ENCODE measurements at regions not wholly inside any gene's neighbourhood (a gene's known extent, or its start where the extent isn't known, plus 50 kb on each side); places are given as distances from the start of the nearest gene placed in this dataset.

DNA sequence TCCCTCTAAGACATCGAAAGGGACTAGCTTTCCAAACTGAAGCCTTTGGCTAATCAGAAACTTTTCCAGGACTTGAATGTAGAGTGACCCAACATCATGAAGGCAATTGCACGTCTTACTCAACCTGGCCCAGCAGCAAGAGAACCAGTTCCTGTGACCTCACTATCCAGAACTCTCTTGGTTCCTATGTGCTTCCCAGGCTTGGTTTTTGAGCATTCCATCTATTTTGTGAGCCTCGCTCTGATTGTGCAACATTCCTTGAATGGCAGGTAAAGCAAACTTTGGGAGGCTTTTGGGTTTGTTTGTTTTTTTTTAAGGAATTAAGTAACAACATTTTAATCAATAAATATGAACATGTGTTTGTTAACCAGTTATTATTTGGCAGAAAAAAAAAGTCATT is 183.6 kb upstream of the EGLN3 start:
- TF ChIP-seq, protein P1, sequence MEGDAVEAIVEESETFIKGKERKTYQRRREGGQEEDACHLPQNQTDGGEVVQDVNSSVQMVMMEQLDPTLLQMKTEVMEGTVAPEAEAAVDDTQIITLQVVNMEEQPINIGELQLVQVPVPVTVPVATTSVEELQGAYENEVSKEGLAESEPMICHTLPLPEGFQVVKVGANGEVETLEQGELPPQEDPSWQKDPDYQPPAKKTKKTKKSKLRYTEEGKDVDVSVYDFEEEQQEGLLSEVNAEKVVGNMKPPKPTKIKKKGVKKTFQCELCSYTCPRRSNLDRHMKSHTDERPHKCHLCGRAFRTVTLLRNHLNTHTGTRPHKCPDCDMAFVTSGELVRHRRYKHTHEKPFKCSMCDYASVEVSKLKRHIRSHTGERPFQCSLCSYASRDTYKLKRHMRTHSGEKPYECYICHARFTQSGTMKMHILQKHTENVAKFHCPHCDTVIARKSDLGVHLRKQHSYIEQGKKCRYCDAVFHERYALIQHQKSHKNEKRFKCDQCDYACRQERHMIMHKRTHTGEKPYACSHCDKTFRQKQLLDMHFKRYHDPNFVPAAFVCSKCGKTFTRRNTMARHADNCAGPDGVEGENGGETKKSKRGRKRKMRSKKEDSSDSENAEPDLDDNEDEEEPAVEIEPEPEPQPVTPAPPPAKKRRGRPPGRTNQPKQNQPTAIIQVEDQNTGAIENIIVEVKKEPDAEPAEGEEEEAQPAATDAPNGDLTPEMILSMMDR (IDR thresholded peaks at IDR 0.05; ENCODE audit: borderline replicate concordance, insufficient read depth, low read depth, low read length) = no peak
- H3K4me3 ChIP-seq (ENCODE audit: low read depth, low read length) = no peak overlapping the region

DNA sequence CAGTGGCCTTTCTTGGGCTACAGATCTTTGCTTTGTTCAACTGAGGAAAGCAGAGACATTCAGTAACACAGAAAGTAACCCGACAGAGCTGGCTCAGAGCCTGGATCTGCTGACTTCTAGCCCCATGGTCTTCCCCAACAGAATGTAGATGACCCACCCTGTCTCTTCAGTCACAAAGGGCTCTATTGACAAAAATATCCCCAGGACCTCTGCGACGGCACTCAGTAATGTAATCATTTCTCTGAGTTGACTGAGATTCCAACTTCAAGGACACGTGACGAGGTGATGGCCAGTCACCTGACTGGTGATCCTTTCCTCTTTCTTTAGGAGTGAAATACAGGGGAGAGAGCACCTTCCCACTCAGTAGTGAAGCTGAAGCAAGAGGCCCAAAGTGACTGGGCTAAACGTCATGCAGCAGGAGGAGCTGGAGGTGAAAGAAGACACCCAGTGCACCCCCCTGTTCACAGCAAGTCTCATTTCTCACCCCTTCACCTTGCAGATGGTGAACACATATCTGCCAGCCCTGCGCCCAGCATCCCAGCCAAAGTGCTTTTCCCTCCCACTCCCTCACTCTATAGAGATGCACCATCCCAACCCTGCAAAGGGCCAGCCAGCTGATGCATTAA is 179.2 kb upstream of the EGLN3 start:
- TF ChIP-seq, protein P1 (IDR thresholded peaks at IDR 0.05; ENCODE audit: borderline replicate concordance, insufficient read depth, low read depth, low read length) = no peak
- no peak overlapping the region for H3K4me3 ChIP-seq (ENCODE audit: low read depth, low read length)

DNA sequence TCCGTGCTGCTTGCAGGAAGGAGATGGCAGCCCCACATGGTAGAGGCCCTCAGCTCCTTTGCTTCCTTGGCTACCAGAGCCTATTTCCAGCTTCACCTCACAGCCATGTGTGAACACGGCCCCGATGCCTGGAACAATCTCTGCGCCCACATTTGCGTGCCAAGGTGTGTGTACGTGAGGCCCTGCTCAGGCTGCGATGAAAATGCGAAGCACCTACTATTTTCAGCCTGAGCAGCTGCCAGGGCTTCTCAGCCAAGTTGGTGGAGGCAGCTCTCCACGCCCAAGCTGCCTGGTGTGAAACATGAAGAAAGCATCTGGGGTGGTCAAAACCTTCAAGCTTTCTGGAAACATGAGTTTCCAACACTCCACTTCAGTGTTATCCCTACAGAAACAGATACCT is 177.8 kb upstream of the EGLN3 start:
- H3K4me3 ChIP-seq (ENCODE audit: low read depth, low read length) = no peak overlapping the region
- TF ChIP-seq, protein P1 (IDR thresholded peaks at IDR 0.05; ENCODE audit: borderline replicate concordance, insufficient read depth, low read depth, low read length) = no peak

DNA sequence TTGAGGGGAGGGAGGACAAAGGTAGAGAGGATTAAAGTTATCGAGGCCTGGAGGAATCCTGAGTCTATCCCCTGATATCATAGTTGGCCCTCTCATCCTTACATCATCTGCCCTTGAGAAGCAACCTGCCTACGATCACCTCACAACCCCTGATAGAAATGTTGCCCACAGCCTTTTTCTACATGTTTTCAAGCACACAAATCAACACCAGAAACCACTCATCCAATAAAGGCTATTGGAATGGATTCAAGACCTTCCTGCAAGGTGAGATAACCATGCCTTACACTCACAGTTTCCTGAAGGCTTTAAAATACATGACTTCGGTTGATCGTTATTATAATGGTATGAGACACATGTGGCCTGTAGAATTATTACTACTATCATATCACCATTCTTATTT is 175.7 kb upstream of the EGLN3 start:
- H3K4me3 ChIP-seq (ENCODE audit: low read depth, low read length) = no peak overlapping the region
- TF ChIP-seq, protein P1 (IDR thresholded peaks at IDR 0.05; ENCODE audit: borderline replicate concordance, insufficient read depth, low read depth, low read length) = no peak

DNA sequence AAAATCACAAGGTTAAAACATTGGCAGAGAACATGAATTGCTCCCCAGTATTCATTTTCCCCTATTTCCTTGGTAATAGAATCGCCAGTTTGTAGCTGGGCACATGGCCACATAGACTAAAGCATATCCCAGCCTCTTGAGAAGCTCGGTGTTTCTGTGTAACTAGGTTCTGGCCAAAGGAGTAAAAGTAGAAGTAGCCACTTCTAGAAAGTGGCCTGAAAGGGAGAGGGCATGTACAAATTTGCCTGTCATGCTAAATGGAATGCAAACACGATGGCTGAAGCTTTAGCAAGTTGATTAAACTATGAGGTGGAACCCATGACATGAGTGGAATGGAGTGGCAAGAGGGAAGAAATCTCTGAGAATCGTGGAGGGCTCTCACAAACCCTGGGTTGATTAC is 173.7 kb upstream of the EGLN3 start:
- TF ChIP-seq, protein P1 (IDR thresholded peaks at IDR 0.05; ENCODE audit: borderline replicate concordance, insufficient read depth, low read depth, low read length) = no peak
- H3K4me3 ChIP-seq (ENCODE audit: low read depth, low read length) = no peak overlapping the region

DNA sequence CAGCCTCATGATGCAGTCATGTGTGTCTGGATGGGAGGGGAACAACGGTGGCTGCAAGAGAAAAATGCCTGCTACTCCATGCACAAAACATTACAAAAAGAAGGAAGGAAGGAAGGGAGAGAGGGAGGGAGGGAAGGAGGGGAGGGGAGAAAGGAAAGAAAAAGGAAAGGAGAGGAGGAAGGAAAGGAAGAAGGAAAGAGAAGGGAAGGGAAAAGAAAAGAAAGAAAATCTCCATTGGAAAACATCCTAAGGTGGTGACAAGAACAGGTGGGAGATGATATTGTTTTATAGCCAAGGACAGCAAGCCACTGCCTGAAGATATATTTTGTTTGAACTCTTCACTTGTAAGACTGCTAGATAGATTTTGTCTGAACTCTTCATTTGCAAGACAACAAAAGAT is 171.8 kb upstream of the EGLN3 start:
- TF ChIP-seq, protein P1 (IDR thresholded peaks at IDR 0.05; ENCODE audit: borderline replicate concordance, insufficient read depth, low read depth, low read length) = no peak
- H3K4me3 ChIP-seq (ENCODE audit: low read depth, low read length) = no peak overlapping the region

DNA sequence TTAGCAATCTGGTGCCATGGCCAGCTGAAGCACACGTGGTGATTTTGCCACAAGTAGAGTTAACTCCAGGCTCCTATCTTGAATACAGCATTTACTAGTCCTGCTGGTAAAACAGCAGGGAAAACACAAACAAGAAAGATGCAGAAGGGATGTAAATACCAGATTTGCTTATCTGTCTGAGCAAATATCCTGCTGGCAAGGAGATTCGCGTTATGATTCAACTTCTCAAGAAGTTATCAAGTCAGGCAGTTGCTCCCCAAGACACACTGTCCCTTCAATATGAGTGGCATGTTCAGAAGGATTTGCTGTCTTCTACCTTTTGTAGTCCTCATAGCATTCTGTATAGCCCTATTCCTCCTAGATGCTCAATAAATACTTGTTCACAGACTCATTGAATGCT is 171.2 kb upstream of the EGLN3 start:
- no peak overlapping the region for H3K4me3 ChIP-seq (ENCODE audit: low read depth, low read length)
- TF ChIP-seq, protein P1 (IDR thresholded peaks at IDR 0.05; ENCODE audit: borderline replicate concordance, insufficient read depth, low read depth, low read length) = no peak
